ENCODE measurements at regions not wholly inside any gene's neighbourhood (a gene's known extent, or its start where the extent isn't known, plus 50 kb on each side); places are given as distances from the start of the nearest gene placed in this dataset.

GRCh38 chr4:165784672-165785071 is 88.4 kb upstream of the TLL1 start:
- Histone ChIP-seq H3K23ac (ENCODE audit: insufficient read length, low read depth, low read length) (no peak overlapping the region), H3K56ac (ENCODE audit: insufficient read length, low read depth, low read length) (no peak overlapping the region), H3T11ph (ENCODE audit: low read length) (no peak overlapping the region), H2BK5ac (ENCODE audit: insufficient read length, low read length) (no peak overlapping the region), H3K79me2 (ENCODE audit: insufficient read depth, low read length) (no peaks in the 10 kb centered on the region), H3K4me1 (ENCODE audit: insufficient read depth, low read length) (0 out of 2 replicates have a peak, but pooled peaks cover 2% of the 10 kb centered on the region), H3K14ac (ENCODE audit: insufficient read depth, low read length) (no peak overlapping the region), H3K4ac (ENCODE audit: low read depth, low read length) (no peak overlapping the region), H2BK15ac (ENCODE audit: low read depth, low read length) (no peak overlapping the region), H3K9ac (ENCODE audit: extremely low read depth, insufficient read length, low read length) (no peak overlapping the region), H4K91ac (ENCODE audit: insufficient read length, low read depth, low read length) (no peak overlapping the region), H3K27ac (ENCODE audit: insufficient read length, low read depth, low read length) (no peak overlapping the region), H2BK120ac (ENCODE audit: low read depth, low read length, poor library complexity, severe bottlenecking) (no peak overlapping the region), H2AK5ac (ENCODE audit: insufficient read length, low read length) (no peak overlapping the region), H3K27me3 (ENCODE audit: insufficient read depth, low read length) (no peaks in the 10 kb centered on the region), H3K9me3 (ENCODE audit: control insufficient read depth, low read depth, low read length) (no peaks in the 10 kb centered on the region), H2AFZ (ENCODE audit: low read length) (no peak overlapping the region), H4K8ac (replicated peaks; ENCODE audit: insufficient read length, low read depth, low read length) (no peak overlapping the region), H3K23me2 (ENCODE audit: insufficient read length, low read depth, low read length, poor library complexity, severe bottlenecking) (no peaks in the 10 kb centered on the region), H3K4me2 (ENCODE audit: insufficient read depth, insufficient read length, low read length) (no peak overlapping the region), H3K18ac (ENCODE audit: insufficient read length, low read depth, low read length) (no peak overlapping the region), H4K5ac (ENCODE audit: insufficient read length, low read depth, low read length) (no peak overlapping the region), H2BK20ac (ENCODE audit: low read depth, low read length, poor library complexity, severe bottlenecking) (no peak overlapping the region), H3K79me1 (ENCODE audit: insufficient read depth, low read depth, low read length, poor library complexity, severe bottlenecking) (no peaks in the 10 kb centered on the region), H4K20me1 (ENCODE audit: control insufficient read depth, insufficient read depth, insufficient read length) (no peaks in the 10 kb centered on the region), H2BK12ac (ENCODE audit: insufficient read length, low read depth, low read length) (no peak overlapping the region)
- Mint-ChIP-seq H3K27ac (no peak overlapping the region; a peak in 2 of 7 replicates), H3K27me3 (ENCODE audit: low read depth) (no peaks in the 10 kb centered on the region), H3K4me3 (no peak overlapping the region), H3K9me3 (no peaks in the 10 kb centered on the region), H3K36me3 (ENCODE audit: insufficient read depth in 1 of 3, low read depth in 3 of 3) (no peaks in the 10 kb centered on the region), H3K4me1 (peaks cover 20 to 21% of the 10 kb centered on the region in 2 experiments)
- no peak for DNase-seq
- no CpG with 5 or more reads among the region's 1 CpG for WGBS (ENCODE audit: extremely low coverage, insufficient read length, low lambda C conversion rate)
- TF ChIP-seq, protein P1, sequence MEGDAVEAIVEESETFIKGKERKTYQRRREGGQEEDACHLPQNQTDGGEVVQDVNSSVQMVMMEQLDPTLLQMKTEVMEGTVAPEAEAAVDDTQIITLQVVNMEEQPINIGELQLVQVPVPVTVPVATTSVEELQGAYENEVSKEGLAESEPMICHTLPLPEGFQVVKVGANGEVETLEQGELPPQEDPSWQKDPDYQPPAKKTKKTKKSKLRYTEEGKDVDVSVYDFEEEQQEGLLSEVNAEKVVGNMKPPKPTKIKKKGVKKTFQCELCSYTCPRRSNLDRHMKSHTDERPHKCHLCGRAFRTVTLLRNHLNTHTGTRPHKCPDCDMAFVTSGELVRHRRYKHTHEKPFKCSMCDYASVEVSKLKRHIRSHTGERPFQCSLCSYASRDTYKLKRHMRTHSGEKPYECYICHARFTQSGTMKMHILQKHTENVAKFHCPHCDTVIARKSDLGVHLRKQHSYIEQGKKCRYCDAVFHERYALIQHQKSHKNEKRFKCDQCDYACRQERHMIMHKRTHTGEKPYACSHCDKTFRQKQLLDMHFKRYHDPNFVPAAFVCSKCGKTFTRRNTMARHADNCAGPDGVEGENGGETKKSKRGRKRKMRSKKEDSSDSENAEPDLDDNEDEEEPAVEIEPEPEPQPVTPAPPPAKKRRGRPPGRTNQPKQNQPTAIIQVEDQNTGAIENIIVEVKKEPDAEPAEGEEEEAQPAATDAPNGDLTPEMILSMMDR (conservative IDR thresholded peaks at IDR 0.05) = no peak

All from H9 (cell line).